ENCODE measurements at regions not wholly inside any gene's neighbourhood (a gene's known extent, or its start where the extent isn't known, plus 50 kb on each side); places are given as distances from the start of the nearest gene placed in this dataset.

GRCh38 chr13:79628463-79628862, 147.5 kb downstream of the NDFIP2 start:
- Histone ChIP-seq H3K4me3 (replicated peaks; ENCODE audit: low read depth, low read length) (no peak overlapping the region), H3K27me3 (replicated peaks; ENCODE audit: control insufficient read depth, insufficient read depth, low read length) (no peaks in the 10 kb centered on the region), H3K36me3 (ENCODE audit: control insufficient read depth, insufficient read depth, low read length) (no peaks in the 10 kb centered on the region)
- no peak for TF ChIP-seq CTCF (IDR thresholded peaks at IDR 0.05; ENCODE audit: insufficient read depth, low read length, poor library complexity, severe bottlenecking)
- no peak for DNase-seq (ENCODE audit: extremely low read depth, insufficient read length)

GRCh38 chr13:79626924-79627323, 146.0 kb downstream of the NDFIP2 start:
- no peak for TF ChIP-seq CTCF (IDR thresholded peaks at IDR 0.05; ENCODE audit: insufficient read depth, low read length, poor library complexity, severe bottlenecking)
- no peaks in the 10 kb centered on the region for H3K27me3 ChIP-seq (replicated peaks; ENCODE audit: control insufficient read depth, insufficient read depth, low read length)
- no peak overlapping the region for H3K4me3 ChIP-seq (replicated peaks; ENCODE audit: low read depth, low read length)
- DNase-seq (ENCODE audit: extremely low read depth, insufficient read length) = no peak
- no peaks in the 10 kb centered on the region for H3K36me3 ChIP-seq (ENCODE audit: control insufficient read depth, insufficient read depth, low read length)

GRCh38 chr13:79625517-79625916, 144.6 kb downstream of the NDFIP2 start:
- TF ChIP-seq CTCF (IDR thresholded peaks at IDR 0.05; ENCODE audit: insufficient read depth, low read length, poor library complexity, severe bottlenecking) = no peak
- Histone ChIP-seq H3K4me3 (replicated peaks; ENCODE audit: low read depth, low read length) (no peak overlapping the region), H3K36me3 (ENCODE audit: control insufficient read depth, insufficient read depth, low read length) (no peaks in the 10 kb centered on the region), H3K27me3 (replicated peaks; ENCODE audit: control insufficient read depth, insufficient read depth, low read length) (no peaks in the 10 kb centered on the region)
- DNase-seq (ENCODE audit: extremely low read depth, insufficient read length) = no peak

GRCh38 chr13:79621902-79622301, 140.9 kb downstream of the NDFIP2 start:
- Histone ChIP-seq H3K4me3 (replicated peaks; ENCODE audit: low read depth, low read length) (no peak overlapping the region), H3K36me3 (ENCODE audit: control insufficient read depth, insufficient read depth, low read length) (no peaks in the 10 kb centered on the region), H3K27me3 (replicated peaks; ENCODE audit: control insufficient read depth, insufficient read depth, low read length) (no peaks in the 10 kb centered on the region)
- no peak for DNase-seq (ENCODE audit: extremely low read depth, insufficient read length)
- no peak for TF ChIP-seq CTCF (IDR thresholded peaks at IDR 0.05; ENCODE audit: insufficient read depth, low read length, poor library complexity, severe bottlenecking)

- H3K27me3 ChIP-seq (replicated peaks; ENCODE audit: control insufficient read depth, insufficient read depth, low read length) = no peaks in the 10 kb centered on the region; the same call in 1 of the 2 replicates
- no peak overlapping the region for H3K4me3 ChIP-seq (replicated peaks; ENCODE audit: low read depth, low read length)
- DNase-seq (ENCODE audit: extremely low read depth, insufficient read length) = no peak
- no peaks in the 10 kb centered on the region for H3K36me3 ChIP-seq (ENCODE audit: control insufficient read depth, insufficient read depth, low read length)
- TF ChIP-seq CTCF (IDR thresholded peaks at IDR 0.05; ENCODE audit: insufficient read depth, low read length, poor library complexity, severe bottlenecking) = no peak
These were observed 140.5 kb downstream of the NDFIP2 start for GRCh38 chr13:79621449-79621848.

GRCh38 chr13:79614250-79614918, 133.4 kb downstream of the NDFIP2 start:
- DNase-seq (ENCODE audit: extremely low read depth, insufficient read length) = no peak
- H3K4me3 ChIP-seq (replicated peaks; ENCODE audit: low read depth, low read length) = no peak overlapping the region
- no peak for TF ChIP-seq CTCF (IDR thresholded peaks at IDR 0.05; ENCODE audit: insufficient read depth, low read length, poor library complexity, severe bottlenecking)
- H3K27me3 ChIP-seq (replicated peaks; ENCODE audit: control insufficient read depth, insufficient read depth, low read length) = no peaks in the 10 kb centered on the region; the same call in 1 of the 2 replicates
- no peaks in the 10 kb centered on the region for H3K36me3 ChIP-seq (ENCODE audit: control insufficient read depth, insufficient read depth, low read length)
